ENCODE measurements at regions not wholly inside any gene's neighbourhood (a gene's known extent, or its start where the extent isn't known, plus 50 kb on each side); places are given as distances from the start of the nearest gene placed in this dataset.

GRCh38 chr12:19895246-19896020, 456.1 kb downstream of the AEBP2 start:
- no peak for TF ChIP-seq RAD21 (IDR thresholded peaks at IDR 0.05; ENCODE audit: low read depth)
- no peak for TF ChIP-seq NFIC (IDR thresholded peaks at IDR 0.05)
- TF ChIP-seq CEBPB (IDR thresholded peaks at IDR 0.05), result no peak

GRCh38 chr12:19896041-19896440, 456.7 kb downstream of the AEBP2 start:
- TF ChIP-seq EP300 (IDR thresholded peaks at IDR 0.05; ENCODE audit: borderline replicate concordance) (no peak), NFIC (IDR thresholded peaks at IDR 0.05) (no peak), ZBTB7A (IDR thresholded peaks at IDR 0.05; ENCODE audit: low read depth) (no peak), YY1 (IDR thresholded peaks at IDR 0.05; ENCODE audit: low read depth) (no peak), TAF1 (IDR thresholded peaks at IDR 0.05; ENCODE audit: low read depth) (no peak)
- TF ChIP-seq, protein P1, sequence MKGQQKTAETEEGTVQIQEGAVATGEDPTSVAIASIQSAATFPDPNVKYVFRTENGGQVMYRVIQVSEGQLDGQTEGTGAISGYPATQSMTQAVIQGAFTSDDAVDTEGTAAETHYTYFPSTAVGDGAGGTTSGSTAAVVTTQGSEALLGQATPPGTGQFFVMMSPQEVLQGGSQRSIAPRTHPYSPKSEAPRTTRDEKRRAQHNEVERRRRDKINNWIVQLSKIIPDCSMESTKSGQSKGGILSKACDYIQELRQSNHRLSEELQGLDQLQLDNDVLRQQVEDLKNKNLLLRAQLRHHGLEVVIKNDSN (IDR thresholded peaks at IDR 0.05), result no peak

GRCh38 chr12:19896534-19896933, 457.2 kb downstream of the AEBP2 start:
- TF ChIP-seq YY1 (IDR thresholded peaks at IDR 0.05; ENCODE audit: low read depth) (no peak), REST (IDR thresholded peaks at IDR 0.05; ENCODE audit: low read depth) (no peak), ZBTB7A (IDR thresholded peaks at IDR 0.05; ENCODE audit: low read depth) (no peak)
- TF ChIP-seq, protein P2, sequence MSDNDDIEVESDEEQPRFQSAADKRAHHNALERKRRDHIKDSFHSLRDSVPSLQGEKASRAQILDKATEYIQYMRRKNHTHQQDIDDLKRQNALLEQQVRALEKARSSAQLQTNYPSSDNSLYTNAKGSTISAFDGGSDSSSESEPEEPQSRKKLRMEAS (IDR thresholded peaks at IDR 0.05), result no peak

DNA sequence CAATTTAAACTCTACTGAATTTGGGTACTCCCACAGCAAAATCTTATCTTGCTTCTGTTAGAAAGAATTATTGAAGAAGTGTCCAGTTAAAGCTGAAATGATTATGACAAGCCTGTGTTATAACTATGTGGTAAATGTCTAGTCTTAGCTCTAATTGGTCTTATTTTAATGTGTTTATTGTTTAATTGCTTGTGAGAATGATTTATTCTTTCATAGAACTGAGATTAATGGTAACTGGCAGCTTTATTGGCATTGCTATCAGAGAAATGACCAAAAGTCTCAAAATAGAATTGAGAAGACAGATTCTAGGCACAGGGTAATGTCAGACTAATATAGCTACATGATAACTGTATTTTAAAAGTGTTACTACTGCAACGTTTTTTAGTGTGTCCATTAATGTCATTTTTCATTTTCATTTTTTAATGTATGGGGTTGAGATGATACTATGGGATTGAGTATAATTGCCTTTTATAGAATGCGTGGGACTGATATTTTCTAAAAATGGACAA, 458.7 kb downstream of the AEBP2 start:
- TF ChIP-seq YY1 (IDR thresholded peaks at IDR 0.05; ENCODE audit: low read depth) (no peak), RAD21 (IDR thresholded peaks at IDR 0.05; ENCODE audit: low read depth) (no peak), REST (IDR thresholded peaks at IDR 0.05; ENCODE audit: low read depth) (no peak), EP300 (IDR thresholded peaks at IDR 0.05; ENCODE audit: borderline replicate concordance) (no peak), TEAD4 (IDR thresholded peaks at IDR 0.05) (no peak), CEBPB (IDR thresholded peaks at IDR 0.05) (no peak), CREB1 (IDR thresholded peaks at IDR 0.05; ENCODE audit: low read depth) (no peak), EGR1 (IDR thresholded peaks at IDR 0.05) (no peak), NFIC (IDR thresholded peaks at IDR 0.05) (no peak), TCF12 (IDR thresholded peaks at IDR 0.05; ENCODE audit: low read depth) (no peak), FOXM1 (IDR thresholded peaks at IDR 0.05; ENCODE audit: borderline replicate concordance, low read depth) (no peak), ZBTB7A (IDR thresholded peaks at IDR 0.05; ENCODE audit: low read depth) (no peak), TAF1 (IDR thresholded peaks at IDR 0.05; ENCODE audit: low read depth) (no peak)
- TF ChIP-seq, protein P1 (IDR thresholded peaks at IDR 0.05), result no peak
- TF ChIP-seq, protein P2 (IDR thresholded peaks at IDR 0.05), result no peak

DNA sequence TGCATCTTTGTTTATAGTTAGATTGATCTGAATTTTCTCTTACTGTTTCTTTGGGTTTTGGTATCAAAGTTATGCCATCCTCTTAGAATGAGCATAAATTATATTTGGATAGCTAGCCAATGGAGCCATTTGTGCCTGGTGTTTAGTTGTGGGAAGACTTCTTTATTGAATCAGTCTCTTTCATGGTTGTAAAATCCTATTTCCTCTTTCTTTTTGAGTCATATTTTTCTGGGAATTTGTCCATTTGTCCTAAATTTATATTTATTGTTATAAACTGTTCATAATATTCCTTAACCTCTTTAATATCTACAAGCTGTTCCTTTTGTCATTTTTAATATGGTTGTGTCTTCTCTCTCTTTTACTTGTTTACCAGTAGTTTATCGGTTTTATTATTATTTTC, 462.5 kb downstream of the AEBP2 start:
- TF ChIP-seq, protein P2 (IDR thresholded peaks at IDR 0.05), result no peak
- TF ChIP-seq TEAD4 (IDR thresholded peaks at IDR 0.05), result no peak
- TF ChIP-seq REST (IDR thresholded peaks at IDR 0.05; ENCODE audit: low read depth), result no peak
- TF ChIP-seq NFIC (IDR thresholded peaks at IDR 0.05), result no peak
- TF ChIP-seq, protein P1 (IDR thresholded peaks at IDR 0.05), result no peak
- TF ChIP-seq FOXM1 (IDR thresholded peaks at IDR 0.05; ENCODE audit: borderline replicate concordance, low read depth), result no peak
- TF ChIP-seq ZBTB7A (IDR thresholded peaks at IDR 0.05; ENCODE audit: low read depth), result no peak
- no peak for TF ChIP-seq EP300 (IDR thresholded peaks at IDR 0.05; ENCODE audit: borderline replicate concordance)
- no peak for TF ChIP-seq YY1 (IDR thresholded peaks at IDR 0.05; ENCODE audit: low read depth)
- no peak for TF ChIP-seq TCF12 (IDR thresholded peaks at IDR 0.05; ENCODE audit: low read depth)
- TF ChIP-seq CREB1 (IDR thresholded peaks at IDR 0.05; ENCODE audit: low read depth), result no peak
- TF ChIP-seq TAF1 (IDR thresholded peaks at IDR 0.05; ENCODE audit: low read depth), result no peak
- TF ChIP-seq CEBPB (IDR thresholded peaks at IDR 0.05), result no peak
- no peak for TF ChIP-seq RAD21 (IDR thresholded peaks at IDR 0.05; ENCODE audit: low read depth)
- no peak for TF ChIP-seq EGR1 (IDR thresholded peaks at IDR 0.05)
